ENCODE measurements at regions not wholly inside any gene's neighbourhood (a gene's known extent, or its start where the extent isn't known, plus 50 kb on each side); places are given as distances from the start of the nearest gene placed in this dataset.

GRCh38 chrX:100217547-100217946 is 192.5 kb downstream of the PCDH19 start:
- H3F3A ChIP-seq (replicated peaks; ENCODE audit: low read depth), result no peaks in the 10 kb centered on the region
- H4K20me1 ChIP-seq (replicated peaks; ENCODE audit: insufficient read depth), result no peaks in the 10 kb centered on the region

More at GRCh38 chrX:100217547-100217946, 192.5 kb downstream of the PCDH19 start:
- no peaks in the 10 kb centered on the region for H3K79me2 ChIP-seq (replicated peaks; ENCODE audit: insufficient read depth)
- no peak for ATAC-seq
- H3K36me3 Mint-ChIP-seq (ENCODE audit: low read depth), result no peaks in the 10 kb centered on the region; the same call in 2 of the 3 replicates
- no peaks in the 10 kb centered on the region for H3K27me3 ChIP-seq (ENCODE audit: insufficient read depth)
- no peak overlapping the region for H3K4me2 ChIP-seq
- H3K27ac ChIP-seq (ENCODE audit: low read depth), result no peak overlapping the region
- H3K36me3 ChIP-seq (ENCODE audit: insufficient read depth), result no peaks in the 10 kb centered on the region
- TF ChIP-seq NANOG (IDR thresholded peaks at IDR 0.05; ENCODE audit: borderline replicate concordance) (no peak), POLR2AphosphoS5 (IDR thresholded peaks at IDR 0.05; ENCODE audit: low read depth) (no peak), ZNF114 (CRISPR knock-in tag; IDR thresholded peaks at IDR 0.05) (no peak), ZNF462 (CRISPR knock-in tag; IDR thresholded peaks at IDR 0.05) (no peak), ZNF331 (CRISPR knock-in tag; IDR thresholded peaks at IDR 0.05; ENCODE audit: low read depth) (no peak), STAT1 (IDR thresholded peaks at IDR 0.05; ENCODE audit: unreplicated experiment) (no peak), JUNB (IDR thresholded peaks at IDR 0.05; ENCODE audit: unreplicated experiment) (no peak), CREB1 (CRISPR knock-in tag; IDR thresholded peaks at IDR 0.05; ENCODE audit: low read depth) (no peak), EZH2phosphoT487 (IDR thresholded peaks at IDR 0.05; ENCODE audit: unreplicated experiment) (no peak)
- TF ChIP-seq, protein P1, sequence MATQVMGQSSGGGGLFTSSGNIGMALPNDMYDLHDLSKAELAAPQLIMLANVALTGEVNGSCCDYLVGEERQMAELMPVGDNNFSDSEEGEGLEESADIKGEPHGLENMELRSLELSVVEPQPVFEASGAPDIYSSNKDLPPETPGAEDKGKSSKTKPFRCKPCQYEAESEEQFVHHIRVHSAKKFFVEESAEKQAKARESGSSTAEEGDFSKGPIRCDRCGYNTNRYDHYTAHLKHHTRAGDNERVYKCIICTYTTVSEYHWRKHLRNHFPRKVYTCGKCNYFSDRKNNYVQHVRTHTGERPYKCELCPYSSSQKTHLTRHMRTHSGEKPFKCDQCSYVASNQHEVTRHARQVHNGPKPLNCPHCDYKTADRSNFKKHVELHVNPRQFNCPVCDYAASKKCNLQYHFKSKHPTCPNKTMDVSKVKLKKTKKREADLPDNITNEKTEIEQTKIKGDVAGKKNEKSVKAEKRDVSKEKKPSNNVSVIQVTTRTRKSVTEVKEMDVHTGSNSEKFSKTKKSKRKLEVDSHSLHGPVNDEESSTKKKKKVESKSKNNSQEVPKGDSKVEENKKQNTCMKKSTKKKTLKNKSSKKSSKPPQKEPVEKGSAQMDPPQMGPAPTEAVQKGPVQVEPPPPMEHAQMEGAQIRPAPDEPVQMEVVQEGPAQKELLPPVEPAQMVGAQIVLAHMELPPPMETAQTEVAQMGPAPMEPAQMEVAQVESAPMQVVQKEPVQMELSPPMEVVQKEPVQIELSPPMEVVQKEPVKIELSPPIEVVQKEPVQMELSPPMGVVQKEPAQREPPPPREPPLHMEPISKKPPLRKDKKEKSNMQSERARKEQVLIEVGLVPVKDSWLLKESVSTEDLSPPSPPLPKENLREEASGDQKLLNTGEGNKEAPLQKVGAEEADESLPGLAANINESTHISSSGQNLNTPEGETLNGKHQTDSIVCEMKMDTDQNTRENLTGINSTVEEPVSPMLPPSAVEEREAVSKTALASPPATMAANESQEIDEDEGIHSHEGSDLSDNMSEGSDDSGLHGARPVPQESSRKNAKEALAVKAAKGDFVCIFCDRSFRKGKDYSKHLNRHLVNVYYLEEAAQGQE (IDR thresholded peaks at IDR 0.05; ENCODE audit: unreplicated experiment), result no peak
- TF ChIP-seq, protein P2, sequence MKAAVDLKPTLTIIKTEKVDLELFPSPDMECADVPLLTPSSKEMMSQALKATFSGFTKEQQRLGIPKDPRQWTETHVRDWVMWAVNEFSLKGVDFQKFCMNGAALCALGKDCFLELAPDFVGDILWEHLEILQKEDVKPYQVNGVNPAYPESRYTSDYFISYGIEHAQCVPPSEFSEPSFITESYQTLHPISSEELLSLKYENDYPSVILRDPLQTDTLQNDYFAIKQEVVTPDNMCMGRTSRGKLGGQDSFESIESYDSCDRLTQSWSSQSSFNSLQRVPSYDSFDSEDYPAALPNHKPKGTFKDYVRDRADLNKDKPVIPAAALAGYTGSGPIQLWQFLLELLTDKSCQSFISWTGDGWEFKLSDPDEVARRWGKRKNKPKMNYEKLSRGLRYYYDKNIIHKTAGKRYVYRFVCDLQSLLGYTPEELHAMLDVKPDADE (IDR thresholded peaks at IDR 0.05), result no peak
- H3K4me1 ChIP-seq (ENCODE audit: insufficient read depth), result no peaks in the 10 kb centered on the region
- no peak overlapping the region for H3K4me3 Mint-ChIP-seq
- no peaks in the 10 kb centered on the region for H3K4me1 Mint-ChIP-seq
- H3K9me2 ChIP-seq (ENCODE audit: insufficient read depth), result no peaks in the 10 kb centered on the region
- H2AFZ ChIP-seq, result no peak overlapping the region
- H3K27me3 Mint-ChIP-seq (ENCODE audit: insufficient read depth, low read depth, poor library complexity), result no peaks in the 10 kb centered on the region
- H3K4me3 ChIP-seq, result no peak overlapping the region
- no peak overlapping the region for H3K27ac Mint-ChIP-seq
- DNase-seq (ENCODE audit: low spot score), result no peak
- H3K9me3 Mint-ChIP-seq, result no peaks in the 10 kb centered on the region
